IMR-90 (cell line): ENCODE measurements at regions not wholly inside any gene's neighbourhood (a gene's known extent, or its start where the extent isn't known, plus 50 kb on each side); places are given as distances from the start of the nearest gene placed in this dataset.

Experiments used
- ATAC-seq: fragments of 200-7000 bp; cut with Tn5 transposase; 2 replicates; pipeline ENCODE4 v1.9.1; 2020; ENCODE audit warnings: low read depth, mild to moderate bottlenecking, moderate library complexity
- BruUV-seq: library from RNA; stranded (reverse); fragments of 400-500 nt; replicated peaks from 2 replicates; lab custom pipeline; 2021; lab: Mats Ljungman, UMichigan
- CTCF ChIA-PET: fragments of 300-600 bp; formaldehyde crosslinking; extraction: SDS; loops from one replicate; lab custom pipeline; 2021; ENCODE audit warnings: antibody characterized with exemption; lab: Yijun Ruan, JAX
- POLR2A ChIA-PET: fragments of 300-600 bp; sonication (Branson Sonifier 250); formaldehyde crosslinking; loops from one replicate; lab custom pipeline; 2022; ENCODE audit warnings: antibody characterized with exemption; ENCODE audit not compliant: unreplicated experiment; lab: Charles Lee
- DNase-seq: peaks from one replicate; pipeline ENCODE4 v3.0.0; 2013
- H2AFZ ChIP-seq: replicated peaks from 2 replicates; pipeline ENCODE3; 2013; ENCODE audit warnings: low read length, mild to moderate bottlenecking; ENCODE audit not compliant: poor library complexity
- H2AK5ac ChIP-seq: 2 replicates; pipeline ENCODE4 v1.6.1; 2013; ENCODE audit warnings: low read depth, low read length, inconsistent platforms
- H2AK9ac ChIP-seq: replicated peaks from 2 replicates; pipeline ENCODE3; 2013; ENCODE audit warnings: mild to moderate bottlenecking, low read depth, low read length, moderate library complexity; ENCODE audit not compliant: poor library complexity
- H2BK120ac ChIP-seq: 2 replicates; pipeline ENCODE4 v1.6.1; 2013; ENCODE audit warnings: low read depth, low read length, inconsistent platforms
- H2BK15ac ChIP-seq: 3 replicates; pipeline ENCODE4 v1.6.1; 2013; ENCODE audit warnings: low read depth, low read length, inconsistent platforms
- H2BK20ac ChIP-seq: 2 replicates; pipeline ENCODE4 v1.6.1; 2013; ENCODE audit warnings: low read depth, mild to moderate bottlenecking, inconsistent platforms, low read length, moderate library complexity
- H2BK5ac ChIP-seq: 2 replicates; pipeline ENCODE4 v1.6.1; 2013; ENCODE audit warnings: mild to moderate bottlenecking, low read depth, low read length, inconsistent platforms; ENCODE audit not compliant: poor library complexity, severe bottlenecking
- H3K14ac ChIP-seq: replicated peaks from 2 replicates; pipeline ENCODE4 v1.6.1; 2013; ENCODE audit warnings: low read depth, low read length, inconsistent platforms
- H3K18ac ChIP-seq: 2 replicates; pipeline ENCODE4 v1.6.1; 2013; ENCODE audit warnings: low read depth, low read length, control low read depth
- H3K23ac ChIP-seq: 2 replicates; pipeline ENCODE4 v1.6.1; 2013; ENCODE audit warnings: low read depth, low read length, inconsistent platforms
- H3K27ac ChIP-seq: 2 replicates; pipeline ENCODE4 v1.5.1; 2013; ENCODE audit warnings: mild to moderate bottlenecking, control low read depth, low read length; ENCODE audit not compliant: insufficient read depth
- H3K27me3 ChIP-seq: 2 replicates; pipeline ENCODE4 v1.6.1; 2013; ENCODE audit warnings: low read length; ENCODE audit not compliant: control insufficient read depth, insufficient read depth
- H3K36me3 ChIP-seq: 2 replicates; pipeline ENCODE4 v1.6.1; 2013; ENCODE audit warnings: low read length, mixed read lengths; ENCODE audit not compliant: control insufficient read depth, insufficient read depth
- H3K4ac ChIP-seq: 2 replicates; pipeline ENCODE4 v1.6.1; 2013; ENCODE audit warnings: low read depth, low read length, inconsistent platforms
- H3K4me1 ChIP-seq: 2 replicates; pipeline ENCODE4 v1.6.1; 2013; ENCODE audit warnings: low read length, mixed read lengths; ENCODE audit not compliant: control insufficient read depth, insufficient read depth
- H3K4me2 ChIP-seq: 2 replicates; pipeline ENCODE4 v1.6.1; 2013; ENCODE audit warnings: low read depth, mild to moderate bottlenecking, control low read depth, low read length, moderate library complexity
- H3K4me3 ChIP-seq: 2 replicates; pipeline ENCODE4 v1.5.1; 2013; ENCODE audit warnings: low read depth, mild to moderate bottlenecking, control low read depth, low read length, moderate library complexity; ENCODE audit not compliant: insufficient read depth
- H3K56ac ChIP-seq: 2 replicates; pipeline ENCODE4 v1.6.1; 2013; ENCODE audit warnings: low read length, inconsistent platforms; ENCODE audit not compliant: insufficient read depth; ENCODE audit errors: extremely low read depth
- H3K79me1 ChIP-seq, 2 experiments: 2 replicates each; pipeline ENCODE4 v1.6.1; 2013; ENCODE audit warnings: low read length in 2 of 2, inconsistent platforms in 1 of 2, low read depth in 1 of 2
- H3K9ac ChIP-seq: 2 replicates; pipeline ENCODE4 v1.6.1; 2013; ENCODE audit warnings: low read depth, low read length, control low read depth
- H3K9me1 ChIP-seq: 2 replicates; pipeline ENCODE4 v1.6.1; 2013; ENCODE audit warnings: low read length, inconsistent platforms; ENCODE audit not compliant: insufficient read depth
- H3K9me3 ChIP-seq: 2 replicates; pipeline ENCODE4 v1.6.1; 2013; ENCODE audit warnings: low read length; ENCODE audit not compliant: control insufficient read depth, insufficient read depth
- H4K20me1 ChIP-seq: 2 replicates; pipeline ENCODE4 v1.6.1; 2013; ENCODE audit warnings: low read length, inconsistent platforms; ENCODE audit not compliant: insufficient read depth
- H4K5ac ChIP-seq: 2 replicates; pipeline ENCODE4 v1.6.1; 2013; ENCODE audit warnings: mild to moderate bottlenecking, low read depth, low read length, control low read depth
- H4K8ac ChIP-seq, 2 experiments: 2 replicates each; pipeline ENCODE4 v1.6.1; 2013; ENCODE audit warnings: low read depth in 2 of 2, low read length in 2 of 2, control low read depth in 1 of 2, inconsistent platforms in 1 of 2
- H4K91ac ChIP-seq: 2 replicates; pipeline ENCODE4 v1.6.1; 2013; ENCODE audit warnings: low read depth, low read length, inconsistent platforms; ENCODE audit not compliant: insufficient read depth
- BHLHE40 ChIP-seq: fragments of 150-350 bp; IDR thresholded peaks from 2 replicates; pipeline ENCODE4 v1.6.1; 2016; ENCODE audit warnings: mild to moderate bottlenecking, low read depth, low read length
- CEBPB ChIP-seq: IDR thresholded peaks from 2 replicates; pipeline ENCODE4 v1.6.1; 2012; ENCODE audit warnings: low read depth, low read length, improper control_type of control experiment
- CHD1 ChIP-seq: IDR thresholded peaks from 2 replicates; pipeline ENCODE4 v1.6.1; 2012; ENCODE audit warnings: low read depth, low read length, improper control_type of control experiment
- FOS ChIP-seq: fragments of 150-350 bp; IDR thresholded peaks from 2 replicates; pipeline ENCODE4 v1.6.1; 2016; ENCODE audit warnings: low read depth, low read length
- MAFK ChIP-seq: IDR thresholded peaks from 2 replicates; pipeline ENCODE4 v1.6.1; 2012; ENCODE audit warnings: low read depth, low read length, improper control_type of control experiment
- MXI1 ChIP-seq: IDR thresholded peaks from 2 replicates; pipeline ENCODE4 v1.6.1; 2012; ENCODE audit warnings: low read depth, mild to moderate bottlenecking, low read length, moderate library complexity, borderline replicate concordance
- NFE2L2 ChIP-seq: fragments of 150-350 bp; IDR thresholded peaks from 2 replicates; pipeline ENCODE4 v1.6.1; 2016; ENCODE audit warnings: low read depth, mild to moderate bottlenecking, low read length
- POLR2A ChIP-seq: IDR thresholded peaks from 2 replicates; pipeline ENCODE4 v1.6.1; 2012; ENCODE audit warnings: mild to moderate bottlenecking, low read depth, low read length
- RAD21 ChIP-seq: IDR thresholded peaks from 2 replicates; pipeline ENCODE4 v1.6.1; 2012; ENCODE audit warnings: low read length, improper control_type of control experiment
- RCOR1 ChIP-seq: IDR thresholded peaks from 2 replicates; pipeline ENCODE4 v1.6.1; 2012; ENCODE audit warnings: mild to moderate bottlenecking, low read length, improper control_type of control experiment; ENCODE audit not compliant: insufficient replicate concordance
- RFX5 ChIP-seq: IDR thresholded peaks from 2 replicates; pipeline ENCODE4 v1.8.0; 2012; ENCODE audit warnings: low read depth, mild to moderate bottlenecking, low read length, moderate library complexity
- SMC3 ChIP-seq: fragments of 150-350 bp; IDR thresholded peaks from 2 replicates; pipeline ENCODE4 v1.6.1; 2016; ENCODE audit warnings: low read depth, mild to moderate bottlenecking, antibody characterized with exemption, low read length, moderate library complexity
- WGBS, 2 experiments: methylation state at CpG; one replicate each; pipeline versions ENCODE4 v1.1.5 to v1.1.7; 2013; ENCODE audit warnings: missing lambda C conversion rate in 2 of 2; ENCODE audit not compliant: insufficient read length in 1 of 2; ENCODE audit errors: extremely low coverage in 2 of 2; 5-methylcytosine and 5-hydroxymethylcytosine counted together
- dilution Hi-C: fragments of 300-500 bp; cut with HindIII; formaldehyde crosslinking; loops from one replicate; pipeline ENCODE4 v1.14.3; 2018; ENCODE audit warnings: low sequenced_read_pairs; ENCODE audit not compliant: unreplicated experiment
- in situ Hi-C: fragments of 300-500 bp; cut with MboI; formaldehyde crosslinking; loops from 3 replicates; pipeline ENCODE4 v1.14.3; 2019; ENCODE audit warnings: low sequenced_read_pairs, inconsistent platforms, mixed read lengths
- intact Hi-C: fragments of 100-400 bp; cut with micrococcal nuclease; formaldehyde crosslinking; loops from 2 replicates; pipeline ENCODE4 v1.10.0; 2022
- TF ChIP-seq, protein P1 (sequence below): fragments of 150-350 bp; IDR thresholded peaks from 2 replicates; pipeline ENCODE4 v1.6.1; 2016; ENCODE audit warnings: low read depth, mild to moderate bottlenecking, low read length, moderate library complexity, borderline replicate concordance
- TF ChIP-seq, protein P2 (sequence below): fragments of 150-350 bp; IDR thresholded peaks from 2 replicates; pipeline ENCODE4 v1.6.1; 2017; ENCODE audit warnings: mild to moderate bottlenecking, antibody characterized with exemption, low read length, low read depth
- TF ChIP-seq, protein P3 (sequence below): conservative IDR thresholded peaks from 2 replicates; pipeline ENCODE4 v1.5.1; 2012; ENCODE audit warnings: mild to moderate bottlenecking, low read depth, low read length, improper control_type of control experiment

DNA sequence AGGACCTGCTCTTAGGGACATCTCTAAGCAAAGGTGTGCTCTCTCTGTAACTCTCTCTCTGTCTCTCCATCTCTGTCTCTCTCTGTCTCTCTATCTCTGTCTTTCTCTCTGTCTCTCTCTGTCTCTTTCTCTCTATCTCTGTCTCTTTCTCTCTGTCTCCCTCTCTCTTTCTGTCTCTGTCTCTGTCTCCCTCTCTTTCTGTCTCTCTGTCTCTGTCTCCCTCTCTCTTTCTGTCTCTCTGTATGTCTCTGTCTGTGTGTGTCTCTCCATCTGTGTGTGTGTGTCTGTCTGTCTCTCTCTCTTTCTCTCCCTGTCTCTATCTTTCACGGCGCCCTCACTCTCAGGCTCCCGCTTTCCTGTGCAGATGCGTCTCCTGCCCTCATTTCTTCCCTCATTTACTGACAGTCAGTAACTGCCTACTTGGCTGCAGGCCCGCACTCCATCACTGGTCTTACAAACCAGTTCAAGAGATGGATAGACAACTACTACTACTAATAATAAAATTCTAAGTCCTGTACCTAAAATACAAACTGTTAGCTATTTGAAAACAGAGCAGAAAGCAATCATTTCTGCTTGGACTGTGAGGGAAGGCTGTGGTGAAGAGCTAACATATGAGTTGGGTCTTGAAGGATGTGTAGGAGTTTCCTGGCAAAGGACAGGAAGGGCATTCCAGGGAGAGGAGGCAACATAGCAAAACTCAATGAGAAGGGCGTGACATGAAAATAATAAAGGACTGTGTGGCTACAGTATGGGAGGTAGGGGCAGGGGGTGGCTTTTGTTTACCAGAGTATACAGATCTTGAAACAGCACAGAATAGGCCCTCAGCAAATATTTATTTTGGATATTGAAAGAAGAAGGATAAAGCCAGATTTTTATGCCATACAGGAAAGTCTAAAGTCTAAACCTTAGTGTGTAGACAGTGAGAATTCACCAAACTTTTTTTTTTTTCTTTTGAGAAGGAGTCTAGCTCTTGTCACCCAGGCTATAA lies 67.8 kb upstream of the TAB2 start:
- Histone ChIP-seq H3K9me3 (no peaks in the 10 kb centered on the region), H2BK5ac (no peak overlapping the region), H4K5ac (no peak overlapping the region), H3K14ac (no peak overlapping the region), H3K23ac (no peak overlapping the region), H3K27ac (no peak overlapping the region), H2BK20ac (no peak overlapping the region), H3K36me3 (no peaks in the 10 kb centered on the region), H3K79me1 (no peaks in the 10 kb centered on the region), H3K9me1 (0 out of 2 replicates have a peak, but pooled peaks cover 2% of the 10 kb centered on the region), H4K91ac (no peak overlapping the region), H3K4me1 (no peaks in the 10 kb centered on the region), H3K4me2 (no peak overlapping the region), H2AFZ (no peak overlapping the region), H4K20me1 (no peaks in the 10 kb centered on the region), H3K9ac (no peak overlapping the region), H4K8ac (no peak overlapping the region), H2BK120ac (no peak overlapping the region), H3K27me3 (peaks cover 10% of the 10 kb centered on the region), H3K18ac (no peak overlapping the region), H3K4me3 (no peak overlapping the region), H3K4ac (no peak overlapping the region), H3K56ac (no peak overlapping the region), H2AK5ac (no peak overlapping the region), H2BK15ac (no peak overlapping the region), H2AK9ac (no peak overlapping the region)
- ChIA-PET POLR2A (no interaction called here), CTCF (no interaction called here)
- BruUV-seq = no TSS peak
- in situ Hi-C loops = no loop called here
- dilution Hi-C loops = no loop called here
- intact Hi-C loops = no loop called here
- ATAC-seq (no peak), DNase-seq (no peak)
- 95% methylated on average over 3 of the region's 6 CpGs; no CpG with 5 or more reads in 1 of the 2 experiments for WGBS, 2 experiments
- TF ChIP-seq, protein P1, sequence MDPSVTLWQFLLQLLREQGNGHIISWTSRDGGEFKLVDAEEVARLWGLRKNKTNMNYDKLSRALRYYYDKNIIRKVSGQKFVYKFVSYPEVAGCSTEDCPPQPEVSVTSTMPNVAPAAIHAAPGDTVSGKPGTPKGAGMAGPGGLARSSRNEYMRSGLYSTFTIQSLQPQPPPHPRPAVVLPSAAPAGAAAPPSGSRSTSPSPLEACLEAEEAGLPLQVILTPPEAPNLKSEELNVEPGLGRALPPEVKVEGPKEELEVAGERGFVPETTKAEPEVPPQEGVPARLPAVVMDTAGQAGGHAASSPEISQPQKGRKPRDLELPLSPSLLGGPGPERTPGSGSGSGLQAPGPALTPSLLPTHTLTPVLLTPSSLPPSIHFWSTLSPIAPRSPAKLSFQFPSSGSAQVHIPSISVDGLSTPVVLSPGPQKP = no peak
- no peak for TF ChIP-seq RCOR1
- TF ChIP-seq, protein P2, sequence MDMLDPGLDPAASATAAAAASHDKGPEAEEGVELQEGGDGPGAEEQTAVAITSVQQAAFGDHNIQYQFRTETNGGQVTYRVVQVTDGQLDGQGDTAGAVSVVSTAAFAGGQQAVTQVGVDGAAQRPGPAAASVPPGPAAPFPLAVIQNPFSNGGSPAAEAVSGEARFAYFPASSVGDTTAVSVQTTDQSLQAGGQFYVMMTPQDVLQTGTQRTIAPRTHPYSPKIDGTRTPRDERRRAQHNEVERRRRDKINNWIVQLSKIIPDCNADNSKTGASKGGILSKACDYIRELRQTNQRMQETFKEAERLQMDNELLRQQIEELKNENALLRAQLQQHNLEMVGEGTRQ = no peak
- TF ChIP-seq CEBPB = no peak
- TF ChIP-seq FOS = no peak
- no peak for TF ChIP-seq RFX5
- TF ChIP-seq MAFK = no peak
- no peak for TF ChIP-seq NFE2L2
- TF ChIP-seq SMC3 = no peak
- no peak for TF ChIP-seq BHLHE40
- TF ChIP-seq, protein P3, sequence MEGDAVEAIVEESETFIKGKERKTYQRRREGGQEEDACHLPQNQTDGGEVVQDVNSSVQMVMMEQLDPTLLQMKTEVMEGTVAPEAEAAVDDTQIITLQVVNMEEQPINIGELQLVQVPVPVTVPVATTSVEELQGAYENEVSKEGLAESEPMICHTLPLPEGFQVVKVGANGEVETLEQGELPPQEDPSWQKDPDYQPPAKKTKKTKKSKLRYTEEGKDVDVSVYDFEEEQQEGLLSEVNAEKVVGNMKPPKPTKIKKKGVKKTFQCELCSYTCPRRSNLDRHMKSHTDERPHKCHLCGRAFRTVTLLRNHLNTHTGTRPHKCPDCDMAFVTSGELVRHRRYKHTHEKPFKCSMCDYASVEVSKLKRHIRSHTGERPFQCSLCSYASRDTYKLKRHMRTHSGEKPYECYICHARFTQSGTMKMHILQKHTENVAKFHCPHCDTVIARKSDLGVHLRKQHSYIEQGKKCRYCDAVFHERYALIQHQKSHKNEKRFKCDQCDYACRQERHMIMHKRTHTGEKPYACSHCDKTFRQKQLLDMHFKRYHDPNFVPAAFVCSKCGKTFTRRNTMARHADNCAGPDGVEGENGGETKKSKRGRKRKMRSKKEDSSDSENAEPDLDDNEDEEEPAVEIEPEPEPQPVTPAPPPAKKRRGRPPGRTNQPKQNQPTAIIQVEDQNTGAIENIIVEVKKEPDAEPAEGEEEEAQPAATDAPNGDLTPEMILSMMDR = no peak
- TF ChIP-seq POLR2A = no peak
- no peak for TF ChIP-seq CHD1
- no peak for TF ChIP-seq RAD21
- no peak for TF ChIP-seq MXI1
